ENCODE measurements at regions not wholly inside any gene's neighbourhood (a gene's known extent, or its start where the extent isn't known, plus 50 kb on each side); places are given as distances from the start of the nearest gene placed in this dataset.

- TF ChIP-seq, protein P1, sequence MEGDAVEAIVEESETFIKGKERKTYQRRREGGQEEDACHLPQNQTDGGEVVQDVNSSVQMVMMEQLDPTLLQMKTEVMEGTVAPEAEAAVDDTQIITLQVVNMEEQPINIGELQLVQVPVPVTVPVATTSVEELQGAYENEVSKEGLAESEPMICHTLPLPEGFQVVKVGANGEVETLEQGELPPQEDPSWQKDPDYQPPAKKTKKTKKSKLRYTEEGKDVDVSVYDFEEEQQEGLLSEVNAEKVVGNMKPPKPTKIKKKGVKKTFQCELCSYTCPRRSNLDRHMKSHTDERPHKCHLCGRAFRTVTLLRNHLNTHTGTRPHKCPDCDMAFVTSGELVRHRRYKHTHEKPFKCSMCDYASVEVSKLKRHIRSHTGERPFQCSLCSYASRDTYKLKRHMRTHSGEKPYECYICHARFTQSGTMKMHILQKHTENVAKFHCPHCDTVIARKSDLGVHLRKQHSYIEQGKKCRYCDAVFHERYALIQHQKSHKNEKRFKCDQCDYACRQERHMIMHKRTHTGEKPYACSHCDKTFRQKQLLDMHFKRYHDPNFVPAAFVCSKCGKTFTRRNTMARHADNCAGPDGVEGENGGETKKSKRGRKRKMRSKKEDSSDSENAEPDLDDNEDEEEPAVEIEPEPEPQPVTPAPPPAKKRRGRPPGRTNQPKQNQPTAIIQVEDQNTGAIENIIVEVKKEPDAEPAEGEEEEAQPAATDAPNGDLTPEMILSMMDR (IDR thresholded peaks at IDR 0.05; ENCODE audit: low read depth, low read length, missing input control) = no peak
- TF ChIP-seq, protein P2, sequence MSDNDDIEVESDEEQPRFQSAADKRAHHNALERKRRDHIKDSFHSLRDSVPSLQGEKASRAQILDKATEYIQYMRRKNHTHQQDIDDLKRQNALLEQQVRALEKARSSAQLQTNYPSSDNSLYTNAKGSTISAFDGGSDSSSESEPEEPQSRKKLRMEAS (IDR thresholded peaks at IDR 0.05) = no peak
- TF ChIP-seq SP1 (IDR thresholded peaks at IDR 0.05) (no peak), YY1 (IDR thresholded peaks at IDR 0.05) (no peak), EGR1 (IDR thresholded peaks at IDR 0.05; ENCODE audit: low read depth in 2 of 2) (no peak), FOXA1 (IDR thresholded peaks at IDR 0.05) (no peak), RXRA (IDR thresholded peaks at IDR 0.05) (no peak), RAD21 (IDR thresholded peaks at IDR 0.05) (no peak), ZBTB33 (IDR thresholded peaks at IDR 0.05) (no peak), NR2F2 (IDR thresholded peaks at IDR 0.05) (no peak)
- TF ChIP-seq, protein P3, sequence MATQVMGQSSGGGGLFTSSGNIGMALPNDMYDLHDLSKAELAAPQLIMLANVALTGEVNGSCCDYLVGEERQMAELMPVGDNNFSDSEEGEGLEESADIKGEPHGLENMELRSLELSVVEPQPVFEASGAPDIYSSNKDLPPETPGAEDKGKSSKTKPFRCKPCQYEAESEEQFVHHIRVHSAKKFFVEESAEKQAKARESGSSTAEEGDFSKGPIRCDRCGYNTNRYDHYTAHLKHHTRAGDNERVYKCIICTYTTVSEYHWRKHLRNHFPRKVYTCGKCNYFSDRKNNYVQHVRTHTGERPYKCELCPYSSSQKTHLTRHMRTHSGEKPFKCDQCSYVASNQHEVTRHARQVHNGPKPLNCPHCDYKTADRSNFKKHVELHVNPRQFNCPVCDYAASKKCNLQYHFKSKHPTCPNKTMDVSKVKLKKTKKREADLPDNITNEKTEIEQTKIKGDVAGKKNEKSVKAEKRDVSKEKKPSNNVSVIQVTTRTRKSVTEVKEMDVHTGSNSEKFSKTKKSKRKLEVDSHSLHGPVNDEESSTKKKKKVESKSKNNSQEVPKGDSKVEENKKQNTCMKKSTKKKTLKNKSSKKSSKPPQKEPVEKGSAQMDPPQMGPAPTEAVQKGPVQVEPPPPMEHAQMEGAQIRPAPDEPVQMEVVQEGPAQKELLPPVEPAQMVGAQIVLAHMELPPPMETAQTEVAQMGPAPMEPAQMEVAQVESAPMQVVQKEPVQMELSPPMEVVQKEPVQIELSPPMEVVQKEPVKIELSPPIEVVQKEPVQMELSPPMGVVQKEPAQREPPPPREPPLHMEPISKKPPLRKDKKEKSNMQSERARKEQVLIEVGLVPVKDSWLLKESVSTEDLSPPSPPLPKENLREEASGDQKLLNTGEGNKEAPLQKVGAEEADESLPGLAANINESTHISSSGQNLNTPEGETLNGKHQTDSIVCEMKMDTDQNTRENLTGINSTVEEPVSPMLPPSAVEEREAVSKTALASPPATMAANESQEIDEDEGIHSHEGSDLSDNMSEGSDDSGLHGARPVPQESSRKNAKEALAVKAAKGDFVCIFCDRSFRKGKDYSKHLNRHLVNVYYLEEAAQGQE (IDR thresholded peaks at IDR 0.05) = no peak
- TF ChIP-seq, protein P4, sequence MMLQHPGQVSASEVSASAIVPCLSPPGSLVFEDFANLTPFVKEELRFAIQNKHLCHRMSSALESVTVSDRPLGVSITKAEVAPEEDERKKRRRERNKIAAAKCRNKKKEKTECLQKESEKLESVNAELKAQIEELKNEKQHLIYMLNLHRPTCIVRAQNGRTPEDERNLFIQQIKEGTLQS (IDR thresholded peaks at IDR 0.05) = no peak
These were observed 266.4 kb upstream of the DLGAP1 start for GRCh38 chr18:4721545-4721944.

Measured in liver (tissue), 3 donors.